A549 (cell line): ENCODE measurements at regions not wholly inside any gene's neighbourhood (a gene's known extent, or its start where the extent isn't known, plus 50 kb on each side); places are given as distances from the start of the nearest gene placed in this dataset.

ENCODE experiments used
- CTCF ChIP-seq: fragments of >200 bp; sonication (Bioruptor Twin); formaldehyde crosslinking; IDR thresholded peaks from 3 replicates; pipeline ENCODE4 v1.5.1; 2016
- EP300 ChIP-seq, 2 experiments: fragments of >200 bp; sonication (Bioruptor Twin); formaldehyde crosslinking; IDR thresholded peaks; 2 replicates in 1 of 2; 3 replicates in 1 of 2; pipeline ENCODE4 v1.6.1; 2016 to 2017
- POLR2A ChIP-seq: IDR thresholded peaks from 2 replicates; pipeline ENCODE4 v1.6.1; 2012; ENCODE audit warnings: mild to moderate bottlenecking, low read length
- RARB ChIP-seq: fragments of 250-450 bp; sonication (Bioruptor Pico); IDR thresholded peaks from 2 replicates; pipeline ENCODE4 v1.8.0; 2021; ENCODE audit warnings: mild to moderate bottlenecking, moderate library complexity
- SREBF2 ChIP-seq: fragments of 450-650 bp; IDR thresholded peaks from 2 replicates; pipeline ENCODE4 v1.6.1; 2014; ENCODE audit warnings: mild to moderate bottlenecking, moderate library complexity

- TF ChIP-seq SREBF2, result no peak
- no peak for TF ChIP-seq CTCF
- no peak for TF ChIP-seq POLR2A
- TF ChIP-seq EP300 (IDR thresholded peaks at IDR 0.05), result no peak
- no peak for TF ChIP-seq RARB (CRISPR knock-in tag)
Measured at GRCh38 chr11:23956586-23956985, 540.3 kb upstream of the LUZP2 start.
